MM.1S (cell line): ENCODE measurements at regions not wholly inside any gene's neighbourhood (a gene's known extent, or its start where the extent isn't known, plus 50 kb on each side); places are given as distances from the start of the nearest gene placed in this dataset.
"Not testable (repeated sequence)": the region's sequence is repeated elsewhere in the genome, so short reads cannot be mapped to it uniquely, and the experiment has no call there.

Experiments used
- CTCF ChIP-seq: fragments of 300-600 bp; sonication (generic); IDR thresholded peaks from 2 replicates; pipeline ENCODE4 v1.5.1; 2016; ENCODE audit warnings: antibody characterized with exemption, low read length, mixed read lengths
- EZH2 ChIP-seq: fragments of 300-600 bp; sonication (generic); optimal IDR thresholded peaks from 2 replicates; pipeline ENCODE3; 2017; ENCODE audit warnings: low read depth, mild to moderate bottlenecking, antibody characterized with exemption, low read length, mixed read lengths
- EZH2phosphoT487 ChIP-seq: fragments of 300-600 bp; sonication (generic); IDR thresholded peaks from 2 replicates; pipeline ENCODE4 v1.6.1; 2018; ENCODE audit warnings: antibody characterized with exemption, low read length

DNA sequence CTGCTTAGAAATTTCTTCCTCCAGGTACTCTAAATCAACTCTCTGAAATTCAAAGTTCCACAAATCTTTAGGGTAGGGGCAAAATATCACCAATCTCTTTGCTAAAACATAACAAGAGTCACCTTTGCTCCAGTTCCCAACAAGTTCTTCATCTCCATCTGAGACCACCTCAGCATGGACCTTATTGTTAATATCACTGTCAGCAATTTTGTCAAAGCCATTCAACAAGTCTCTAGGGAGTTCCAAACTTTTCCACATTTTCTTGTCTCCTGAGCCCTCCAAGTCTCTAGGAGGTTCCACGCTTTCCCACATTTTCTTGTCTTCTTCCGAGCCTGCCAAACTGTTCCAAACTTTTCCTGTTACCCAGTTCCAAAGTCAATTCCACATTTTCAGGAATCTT is 255.9 kb downstream of the TDRD15 start:
- TF ChIP-seq CTCF, EZH2, EZH2phosphoT487: not testable (repeated sequence)
